Skin epidermis (tissue), 12 donors: ENCODE measurements at regions not wholly inside any gene's neighbourhood (a gene's known extent, or its start where the extent isn't known, plus 50 kb on each side); places are given as distances from the start of the nearest gene placed in this dataset.
A peak's percentile ranks its signal among the peaks of the same experiment; 100 is the strongest.

Experiments used
- H3K27ac ChIP-seq, 21 experiments: fragments of 200-600 bp; sonication (generic) in 11 of 21; one replicate each; pipeline ENCODE4 v1.5.0; 2020; ENCODE audit warnings: mild to moderate bottlenecking in 3 of 21, inconsistent platforms in 2 of 21, moderate library complexity in 2 of 21
- H3K4me3 ChIP-seq, 7 experiments: fragments of 200-600 bp; sonication (generic) in 2 of 7; one replicate each; pipeline ENCODE4 v1.5.0; 2020; ENCODE audit warnings: inconsistent platforms in 2 of 7, mild to moderate bottlenecking in 2 of 7, moderate library complexity in 1 of 7

DNA sequence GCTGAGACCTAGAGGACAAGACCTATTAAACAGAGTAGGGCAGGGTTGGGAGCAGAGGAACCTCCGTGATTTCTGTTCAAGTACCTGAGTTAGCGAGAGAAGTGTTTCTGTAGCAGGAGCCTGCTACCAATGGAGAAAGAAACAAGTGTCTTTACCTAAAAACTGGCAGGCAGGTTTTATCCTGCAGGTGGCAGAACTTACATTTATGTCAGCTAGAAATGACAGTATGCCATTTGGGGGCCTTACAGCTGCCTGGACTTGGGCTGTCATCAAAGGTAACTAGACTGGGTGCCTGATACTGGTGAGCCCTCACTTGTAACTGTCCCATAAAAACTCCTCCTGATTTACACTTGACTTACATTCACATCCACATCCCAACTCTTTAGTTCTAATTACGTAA, 185.3 kb upstream of the MIR17HG start:
- Histone ChIP-seq H3K27ac (no peak overlapping the region), H3K4me3 (no peak overlapping the region)

DNA sequence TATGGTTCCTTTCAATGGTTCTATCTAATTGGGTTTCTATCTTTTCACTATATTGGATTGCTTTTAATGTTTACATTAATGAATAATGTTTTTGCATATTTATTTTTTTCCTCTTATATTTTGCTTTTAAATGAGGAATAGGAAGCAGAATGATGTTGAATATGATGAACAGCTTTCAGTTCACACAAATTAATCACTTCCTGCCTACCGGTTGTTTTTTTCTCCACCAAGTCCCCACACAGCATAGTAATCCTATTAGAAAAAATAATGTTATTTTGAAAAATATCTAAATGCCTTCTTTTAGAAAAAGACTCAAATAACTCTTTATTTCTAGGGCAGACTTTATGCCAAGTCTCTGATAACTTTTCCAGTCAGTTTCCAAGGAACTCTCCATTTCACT, 184.9 kb upstream of the MIR17HG start:
- no peak overlapping the region for H3K27ac ChIP-seq
- no peak overlapping the region for H3K4me3 ChIP-seq

DNA sequence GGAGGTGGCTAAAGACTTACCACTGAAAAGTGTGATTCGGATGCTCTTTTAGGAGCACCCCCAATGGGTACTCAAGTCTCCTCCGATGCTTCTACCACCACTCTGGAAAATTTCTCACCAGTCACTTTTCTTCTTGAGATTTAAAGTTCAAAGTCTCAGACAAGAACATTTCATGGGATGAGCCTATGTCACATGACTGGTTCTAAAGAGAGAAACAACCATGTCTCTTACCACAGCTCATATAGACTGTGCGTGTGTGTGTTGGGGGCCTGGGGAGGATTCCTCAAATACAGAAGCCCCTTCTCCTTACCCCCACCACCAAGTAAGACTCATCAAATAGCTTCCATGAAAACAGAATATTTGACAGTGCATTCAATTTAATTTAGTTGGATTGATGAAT, 181.7 kb upstream of the MIR17HG start:
- Histone ChIP-seq H3K4me3 (no peak overlapping the region), H3K27ac (no peak overlapping the region)

DNA sequence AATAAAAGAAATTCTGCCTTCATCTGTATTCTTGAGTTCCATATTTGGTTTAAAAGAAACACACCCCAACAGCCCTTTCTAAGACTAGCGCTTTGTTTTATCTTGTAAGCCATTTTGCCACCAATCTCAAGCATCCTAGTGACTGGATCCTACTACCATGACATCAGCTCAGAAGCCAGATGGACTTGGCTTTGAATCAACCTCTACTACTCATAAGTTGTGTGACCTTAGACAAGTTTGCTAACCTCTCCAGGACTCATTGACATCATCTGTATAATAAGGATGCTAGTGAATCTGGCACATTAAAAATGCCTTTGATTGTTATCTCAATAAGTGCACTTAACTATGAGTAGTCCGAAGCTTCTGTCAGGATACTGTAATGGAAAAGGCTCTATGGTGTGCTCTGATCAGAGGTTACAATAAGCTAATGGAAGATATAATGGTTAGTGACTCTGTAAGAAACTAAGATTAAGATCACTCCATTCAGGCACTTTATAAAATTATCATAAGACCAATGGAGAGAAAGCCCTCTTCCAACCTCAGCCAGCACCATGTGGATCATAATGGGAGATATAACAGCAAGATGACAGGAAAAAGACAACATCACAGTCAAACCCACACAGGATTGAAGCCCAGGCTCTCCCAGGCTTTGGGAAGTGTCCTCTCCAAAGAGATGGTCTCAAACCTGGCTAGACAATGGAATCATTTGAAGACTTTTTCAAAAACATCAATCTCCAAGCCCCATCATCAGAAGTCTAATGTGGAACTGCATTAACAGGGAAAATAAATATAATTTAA, 180.6 kb upstream of the MIR17HG start:
- H3K4me3 ChIP-seq = no peak overlapping the region
- no peak overlapping the region for H3K27ac ChIP-seq

DNA sequence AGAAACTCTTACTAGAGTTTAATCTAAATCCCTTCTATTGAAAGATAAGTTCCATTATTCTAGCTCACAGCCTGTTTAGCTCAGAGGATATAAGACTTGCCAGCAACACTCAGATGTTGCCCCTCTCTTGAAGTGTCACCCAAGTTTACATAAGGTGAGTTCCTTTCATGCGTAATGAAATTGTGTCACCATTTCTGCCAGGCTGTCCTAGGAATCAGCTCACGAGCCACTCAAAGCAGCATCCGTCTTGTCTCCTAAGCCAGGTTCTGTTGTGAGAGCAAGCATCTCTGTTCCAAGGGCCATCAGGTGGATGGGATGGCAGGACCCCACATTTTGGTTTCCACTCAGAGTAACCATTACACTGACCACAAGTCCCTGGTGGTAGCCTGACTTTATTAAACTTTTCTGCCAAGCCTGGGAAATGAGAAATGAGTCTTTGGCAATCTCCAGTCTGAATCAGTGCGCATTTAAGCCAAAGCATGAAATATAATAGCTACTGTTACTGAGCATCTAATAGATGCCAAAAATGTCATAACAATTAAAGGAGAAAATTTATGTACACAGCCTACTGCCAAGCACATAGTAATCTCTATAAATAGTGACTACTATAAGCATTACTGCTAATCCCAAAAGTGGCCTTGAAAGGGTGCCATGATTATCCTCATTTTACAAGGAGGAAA, 179.6 kb upstream of the MIR17HG start:
- Histone ChIP-seq H3K4me3 (no peak overlapping the region), H3K27ac (no peak overlapping the region)

DNA sequence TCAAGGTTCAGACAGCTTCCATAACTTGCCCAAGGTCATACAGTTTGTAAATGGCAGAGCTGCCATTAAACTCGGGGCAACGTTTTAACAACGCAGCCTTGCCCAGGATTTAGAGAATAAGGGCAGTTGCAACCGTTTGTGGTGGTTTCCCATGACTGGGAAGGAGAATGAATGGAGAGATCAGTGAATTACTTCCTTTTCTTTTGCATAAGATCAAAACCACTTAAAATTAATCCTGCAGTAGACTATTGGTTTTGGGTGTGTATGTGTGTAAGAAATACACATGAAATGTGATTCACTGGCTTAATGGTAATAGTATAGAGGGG, 179.1 kb upstream of the MIR17HG start:
- H3K4me3 ChIP-seq = no peak overlapping the region
- no peak overlapping the region for H3K27ac ChIP-seq

DNA sequence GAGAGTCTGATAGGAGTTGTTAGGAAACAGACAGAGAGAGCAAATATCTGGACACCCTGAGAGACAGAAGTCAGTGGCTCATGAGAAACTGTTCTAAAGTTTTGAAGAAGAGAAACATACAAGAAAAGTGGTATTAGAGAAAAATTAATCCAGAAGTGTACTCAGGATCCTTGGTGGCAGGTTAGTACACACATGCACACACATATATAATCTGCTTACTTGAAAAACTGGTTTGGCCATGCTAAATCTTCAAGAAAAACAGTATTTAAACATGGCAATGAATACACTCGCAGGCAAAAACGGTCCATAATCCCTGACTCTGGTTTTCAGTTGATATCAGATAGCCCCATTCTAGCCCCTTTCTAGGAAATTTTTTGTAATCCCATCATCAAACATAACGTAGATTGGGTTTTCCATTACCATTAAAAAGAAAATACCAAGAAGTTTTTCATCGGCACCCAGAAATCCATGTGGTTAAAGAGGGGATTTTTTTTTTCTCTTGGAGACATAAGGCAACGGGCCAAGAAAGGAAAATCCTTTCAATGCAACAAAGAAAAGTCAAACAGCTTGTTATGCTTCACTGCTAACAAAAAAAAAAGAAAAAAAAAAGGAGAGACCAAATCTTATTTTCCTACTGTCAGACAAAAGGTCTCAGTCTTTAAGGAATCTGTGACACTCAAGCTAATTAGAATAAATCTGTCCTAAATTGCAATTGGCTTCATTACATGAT, 178.0 kb upstream of the MIR17HG start:
- Histone ChIP-seq H3K27ac (no peak overlapping the region), H3K4me3 (no peak overlapping the region)

DNA sequence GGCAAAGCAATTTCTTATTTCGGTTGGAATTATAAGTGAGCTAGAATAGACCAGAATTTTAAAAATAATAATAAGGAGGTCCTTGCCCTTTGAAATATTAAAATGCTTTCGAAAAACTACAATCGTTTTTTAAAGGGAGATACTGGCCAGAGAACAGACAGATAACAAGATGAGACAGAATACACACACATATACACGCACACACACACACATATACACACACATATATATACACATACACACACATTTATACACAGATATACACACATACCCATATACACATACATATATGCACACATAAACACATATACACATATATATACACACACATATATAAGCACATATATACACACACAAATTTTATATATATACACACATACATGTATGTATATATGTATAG, 175.3 kb upstream of the MIR17HG start:
- H3K4me3 ChIP-seq = no peak overlapping the region
- H3K27ac ChIP-seq = no peak overlapping the region

DNA sequence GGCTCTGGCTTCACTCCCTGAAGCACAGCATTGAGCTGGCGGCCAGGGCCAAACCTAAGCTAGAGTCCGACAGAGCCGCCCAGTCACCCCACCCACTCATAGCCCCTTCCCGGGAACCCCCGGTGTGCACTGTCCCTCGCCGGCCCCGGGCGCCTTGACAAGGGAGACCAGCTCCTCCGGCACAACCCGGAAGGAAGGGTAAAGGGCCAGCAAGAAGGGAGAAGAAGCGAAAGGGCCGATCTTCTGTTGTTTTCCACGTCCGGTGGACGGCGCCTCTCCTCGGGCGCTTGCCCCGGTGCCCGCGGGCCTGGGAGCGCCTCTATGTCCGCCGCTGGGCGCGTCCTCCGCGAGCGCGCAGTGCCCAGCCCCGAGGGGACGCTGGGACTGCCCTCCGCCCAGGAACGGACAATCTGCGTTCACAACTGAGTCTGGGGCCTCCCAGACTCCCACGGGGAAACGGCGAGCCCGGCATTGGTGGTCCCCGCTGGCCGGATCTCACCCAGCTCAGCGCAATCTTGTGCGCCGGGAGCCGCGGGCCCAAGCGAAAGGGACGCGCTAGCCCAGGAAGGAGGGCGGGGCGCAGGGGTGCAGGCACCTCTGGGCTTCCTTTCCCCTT, 172.5 kb upstream of the MIR17HG start:
- peak overlapping the region; percentile 1 to 31 (median 7) for H3K4me3 ChIP-seq

DNA sequence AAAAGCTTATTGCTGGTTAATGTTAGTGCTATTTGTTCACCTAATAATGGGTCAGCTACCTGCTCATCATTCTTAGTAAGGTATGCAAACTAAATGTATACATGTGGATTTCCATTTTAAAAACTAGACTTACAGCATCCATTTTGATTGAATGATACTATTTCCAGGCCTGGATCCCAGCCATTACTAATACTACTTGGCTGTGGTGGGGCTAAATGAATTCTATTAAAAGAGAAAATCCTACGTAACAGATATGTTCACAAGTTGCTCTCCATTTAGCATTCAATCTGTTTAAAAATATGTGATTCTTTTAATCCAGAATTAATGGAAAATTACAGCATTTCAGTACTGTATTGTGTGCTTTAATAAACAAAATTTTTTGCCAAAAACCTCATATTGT, 169.4 kb upstream of the MIR17HG start:
- Histone ChIP-seq H3K4me3 (no peak overlapping the region), H3K27ac (no peak overlapping the region)

More for the DNA sequence above, 172.5 kb upstream of the MIR17HG start:
- no peak overlapping the region for H3K27ac ChIP-seq

DNA sequence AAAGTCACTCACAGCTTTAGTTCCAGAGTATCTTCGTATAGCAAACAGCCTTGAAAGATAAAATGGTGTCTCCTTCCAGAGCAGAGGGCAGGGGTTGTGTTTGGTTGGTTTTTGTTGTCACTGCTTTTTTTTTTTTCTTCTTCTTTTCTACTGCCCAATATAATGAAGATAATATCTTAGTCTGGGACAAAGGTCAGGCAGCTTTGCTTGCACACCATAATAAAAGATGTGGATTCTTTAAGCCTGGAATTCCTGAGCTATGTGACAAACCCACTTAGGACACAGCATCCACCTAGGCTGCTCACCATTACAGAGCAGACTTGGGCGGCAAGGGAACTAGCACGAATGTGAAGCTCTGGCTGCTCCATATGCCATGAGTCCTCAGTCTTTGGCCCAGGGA, 165.6 kb upstream of the MIR17HG start:
- Histone ChIP-seq H3K27ac (no peak overlapping the region), H3K4me3 (no peak overlapping the region)

DNA sequence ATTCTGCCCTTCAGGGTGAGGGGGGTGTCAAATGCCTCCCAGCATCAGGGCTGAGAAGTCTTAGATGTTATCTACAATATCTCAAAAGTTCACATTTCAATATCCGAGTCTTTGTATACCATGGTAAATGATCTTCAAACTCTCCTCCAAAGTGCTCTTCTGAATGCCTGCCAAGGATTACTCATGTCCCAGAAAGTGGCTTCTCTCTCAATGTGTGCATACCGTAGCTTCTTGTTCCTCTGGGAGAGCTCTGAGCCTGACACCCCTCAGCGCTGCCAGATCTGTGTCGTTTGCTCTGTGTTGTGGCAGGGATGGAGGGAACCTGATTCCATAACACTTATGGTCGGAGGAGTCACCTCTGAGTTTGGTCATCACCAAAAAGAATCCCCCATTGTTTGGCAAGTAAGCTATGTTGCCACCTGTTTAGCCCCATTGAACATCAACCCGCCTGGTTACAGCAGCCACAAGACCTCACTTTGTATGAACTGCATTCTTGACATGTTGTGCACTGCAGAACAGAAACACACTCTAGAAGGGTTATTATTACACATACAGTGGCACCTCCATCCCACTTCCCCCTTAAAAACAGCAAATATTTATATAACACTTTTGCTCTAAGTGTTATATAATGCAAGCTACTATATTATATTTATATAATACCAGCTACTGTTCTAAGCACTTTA, 163.1 kb upstream of the MIR17HG start:
- no peak overlapping the region for H3K27ac ChIP-seq
- H3K4me3 ChIP-seq = no peak overlapping the region

DNA sequence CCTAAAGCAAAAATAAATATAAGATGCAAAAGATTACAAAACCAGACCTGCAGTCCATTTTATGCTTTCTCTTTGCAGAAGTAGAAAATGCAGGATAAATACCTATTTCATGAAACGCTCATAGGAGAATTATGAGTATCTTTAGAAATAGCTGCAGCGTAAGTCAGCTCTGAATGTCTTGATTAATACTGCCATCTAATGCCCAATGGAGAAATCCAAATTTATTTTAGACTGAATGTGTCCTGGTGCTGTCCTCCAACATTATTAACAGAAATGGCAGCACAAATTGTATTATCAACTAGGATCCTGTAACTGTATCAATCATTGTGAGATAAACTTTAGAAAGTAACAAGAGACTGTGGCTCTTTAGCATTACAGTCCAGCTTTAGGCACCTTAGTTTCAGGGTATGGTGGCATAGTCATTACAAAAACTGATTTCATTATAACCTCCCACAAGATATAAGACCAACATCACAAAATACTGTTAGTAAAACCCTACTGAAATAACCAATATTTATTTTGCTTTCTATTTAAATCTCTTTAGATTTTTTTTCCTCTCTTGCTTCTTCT, 162.1 kb upstream of the MIR17HG start:
- Histone ChIP-seq H3K4me3 (no peak overlapping the region), H3K27ac (no peak overlapping the region)

DNA sequence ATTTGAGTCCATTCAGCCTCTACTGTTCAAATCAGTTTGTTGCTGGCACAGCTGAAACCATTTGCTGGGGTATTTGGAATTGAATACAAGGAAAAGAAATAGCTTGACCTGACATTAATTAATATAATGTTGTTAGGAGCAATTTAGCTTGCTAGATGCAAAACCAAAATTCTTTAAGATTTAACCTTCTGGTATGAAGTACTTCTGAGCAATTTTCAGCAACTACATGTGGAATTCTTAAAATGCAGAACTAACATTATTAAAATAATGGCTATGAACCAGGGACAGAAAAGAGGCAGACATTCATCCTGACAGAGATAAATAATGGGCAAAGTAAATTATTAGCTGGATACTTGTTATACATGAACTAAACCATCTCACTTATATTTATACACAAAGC, 160.0 kb upstream of the MIR17HG start:
- no peak overlapping the region for H3K27ac ChIP-seq
- no peak overlapping the region for H3K4me3 ChIP-seq

DNA sequence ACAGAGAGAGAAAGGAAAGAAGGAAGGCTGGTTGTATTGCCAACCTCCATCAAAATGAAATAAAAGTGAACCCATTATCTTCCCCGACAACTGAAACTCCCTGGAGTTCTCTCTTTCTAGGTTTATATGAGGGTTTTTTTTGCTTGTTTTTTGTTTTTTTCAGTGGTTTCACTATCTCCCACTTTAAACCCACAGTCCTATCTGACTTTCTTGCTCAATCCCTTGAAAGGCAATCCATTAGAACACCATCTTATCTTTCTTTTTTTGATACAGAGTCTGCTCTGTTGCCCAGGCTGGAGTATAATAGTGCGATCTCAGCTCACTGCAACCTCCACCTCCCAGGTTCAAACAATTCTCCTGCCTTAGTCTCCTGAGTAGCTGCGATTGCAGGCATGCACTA, 158.0 kb upstream of the MIR17HG start:
- Histone ChIP-seq H3K27ac (no peak overlapping the region), H3K4me3 (no peak overlapping the region)

DNA sequence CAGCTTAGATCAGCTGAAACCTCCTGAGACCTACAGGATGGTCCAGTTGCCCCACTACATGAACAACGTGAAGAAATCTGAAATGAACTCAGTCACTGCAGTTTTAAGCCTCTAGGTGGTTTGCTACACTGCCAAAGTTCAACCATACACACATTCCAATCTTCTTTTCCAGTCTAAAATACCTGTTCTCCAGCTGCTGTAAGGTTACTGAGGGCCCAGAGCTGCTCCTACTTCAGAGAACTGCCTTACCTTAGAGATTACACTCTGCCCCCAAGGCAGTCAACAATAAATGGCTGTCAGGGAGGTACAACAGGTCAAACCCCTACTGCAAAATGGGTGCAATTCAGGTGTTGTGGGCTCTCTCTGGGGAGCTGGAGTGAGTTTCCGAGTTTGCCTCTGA, 154.1 kb upstream of the MIR17HG start:
- Histone ChIP-seq H3K27ac (no peak overlapping the region), H3K4me3 (no peak overlapping the region)

DNA sequence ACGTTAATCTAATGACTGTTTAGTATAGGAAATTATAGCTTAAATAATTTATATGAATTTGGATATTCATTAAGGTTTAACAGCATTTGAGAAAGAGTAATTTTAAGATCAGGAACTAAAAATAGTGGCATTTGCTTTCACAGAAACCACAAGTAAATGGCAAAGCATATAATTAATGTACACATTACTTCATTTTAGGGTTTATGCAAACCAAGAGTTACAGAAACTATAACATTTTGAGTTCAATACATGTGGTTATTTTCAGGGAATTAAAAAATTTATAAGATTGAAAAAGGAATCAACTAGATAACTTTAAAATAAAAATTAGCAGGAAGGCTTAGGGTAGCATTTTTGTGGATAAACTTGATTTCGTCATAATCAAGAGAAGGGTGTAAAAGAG, 151.7 kb upstream of the MIR17HG start:
- no peak overlapping the region for H3K27ac ChIP-seq
- H3K4me3 ChIP-seq = no peak overlapping the region

DNA sequence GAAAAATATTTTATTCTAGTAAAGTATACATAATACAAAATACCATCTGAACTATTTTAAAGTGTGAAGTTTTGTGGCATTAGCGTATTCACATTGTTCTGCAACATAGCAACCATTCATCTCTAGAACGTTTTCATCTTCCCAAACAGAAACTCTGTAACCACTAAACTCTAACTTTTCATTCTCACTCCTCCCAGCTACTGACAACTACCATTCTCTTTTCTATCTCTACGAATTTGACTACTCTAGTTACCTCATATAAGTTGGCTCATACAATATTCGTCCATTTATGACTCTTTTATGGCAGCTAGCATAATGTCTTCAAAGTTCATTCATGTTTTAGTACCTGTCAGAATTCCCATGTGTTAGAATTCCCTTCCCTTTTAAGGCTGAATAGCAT, 150.5 kb upstream of the MIR17HG start:
- Histone ChIP-seq H3K27ac (no peak overlapping the region), H3K4me3 (no peak overlapping the region)

DNA sequence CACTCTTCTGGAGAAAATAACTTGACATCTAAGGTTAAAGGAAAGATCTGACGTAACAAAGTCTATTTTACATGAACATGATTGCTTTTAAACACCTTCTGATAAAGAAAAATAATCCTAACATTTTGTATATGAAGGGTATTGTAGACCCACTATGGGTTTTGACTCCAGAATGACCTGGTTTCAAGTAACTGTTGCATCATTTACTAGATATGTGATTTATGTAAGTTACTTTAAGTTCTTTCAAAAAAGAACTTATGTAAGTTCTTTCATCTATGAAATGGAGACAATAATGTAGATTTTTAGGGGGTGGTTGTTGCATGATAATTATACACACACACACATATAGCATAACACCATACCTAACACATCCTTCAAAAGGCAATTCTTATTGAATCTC, 147.6 kb upstream of the MIR17HG start:
- H3K4me3 ChIP-seq = no peak overlapping the region
- no peak overlapping the region for H3K27ac ChIP-seq

DNA sequence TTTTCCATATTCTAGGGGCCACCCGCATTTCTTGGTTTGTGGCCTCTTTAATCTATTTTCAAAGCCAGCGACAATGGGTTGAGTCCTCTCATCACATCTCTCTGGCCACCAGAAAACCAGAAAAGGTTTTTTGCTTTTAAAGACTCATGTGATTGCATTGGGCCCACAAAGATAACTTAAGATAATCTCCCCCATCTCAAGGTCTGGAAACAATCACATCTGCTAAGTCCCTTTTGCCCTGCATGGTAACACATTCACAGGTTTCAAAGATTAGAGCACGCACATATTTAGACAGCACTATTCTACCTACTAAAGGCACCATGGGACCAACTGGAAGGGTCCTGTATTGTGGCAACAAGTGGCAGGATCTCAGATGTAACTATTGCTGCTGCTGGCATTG, 147.0 kb upstream of the MIR17HG start:
- no peak overlapping the region for H3K27ac ChIP-seq
- H3K4me3 ChIP-seq = no peak overlapping the region
